ENCODE measurements at regions not wholly inside any gene's neighbourhood (a gene's known extent, or its start where the extent isn't known, plus 50 kb on each side); places are given as distances from the start of the nearest gene placed in this dataset.

DNA sequence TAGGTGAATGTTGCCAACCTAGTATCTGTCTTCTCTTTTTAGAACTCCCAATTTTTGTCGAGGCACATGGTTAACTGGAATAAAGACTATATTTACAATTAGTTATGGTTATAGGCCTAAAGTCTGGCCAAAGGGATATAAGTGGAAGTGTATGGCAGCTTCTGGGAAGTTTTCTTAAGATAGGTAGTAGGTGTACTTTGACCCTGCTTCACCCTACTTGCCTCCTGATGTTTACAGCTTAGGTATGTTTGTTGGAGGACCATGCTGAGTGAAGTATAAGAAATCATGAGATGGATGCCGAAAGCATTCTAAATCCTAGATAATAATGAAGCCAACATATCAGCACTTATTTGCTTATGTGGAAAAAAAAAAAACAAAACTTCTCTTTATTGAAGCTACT lies 272.1 kb downstream of the S1PR1 start:
- TF ChIP-seq CTCF (IDR thresholded peaks at IDR 0.05): no peak
- H3K36me3 Mint-ChIP-seq (ENCODE audit: unreplicated experiment): no peaks in the 10 kb centered on the region
- H3K4me3 Mint-ChIP-seq (ENCODE audit: unreplicated experiment): no peak overlapping the region
- H3K9me3 Mint-ChIP-seq (ENCODE audit: unreplicated experiment): no peaks in the 10 kb centered on the region
- H3K27me3 Mint-ChIP-seq (ENCODE audit: unreplicated experiment): peaks cover 3% of the 10 kb centered on the region
- no peaks in the 10 kb centered on the region for H3K4me1 Mint-ChIP-seq (ENCODE audit: unreplicated experiment)
- no peak for DNase-seq (ENCODE audit: extremely low spot score, unreplicated experiment)
- H3K27ac Mint-ChIP-seq (ENCODE audit: unreplicated experiment): no peak overlapping the region

DNA sequence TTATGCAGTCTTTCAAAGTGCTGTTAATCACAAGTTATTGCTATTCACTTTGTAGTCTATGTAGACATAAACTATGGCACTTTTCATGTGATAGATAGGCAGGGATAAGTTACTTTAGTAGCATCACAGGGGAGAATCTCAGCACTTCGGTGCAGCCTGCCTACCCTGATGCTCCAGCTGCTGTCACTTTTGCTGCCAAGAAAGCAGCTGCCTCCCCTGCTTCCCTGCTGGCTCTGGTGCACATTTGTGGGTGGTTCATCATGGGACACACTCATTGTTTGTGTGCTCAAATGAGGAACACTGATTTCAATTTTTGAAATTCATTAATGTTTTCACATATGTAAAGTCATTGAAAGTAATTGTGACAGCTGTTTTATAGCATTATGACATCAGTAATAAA lies 272.6 kb downstream of the S1PR1 start:
- no peak overlapping the region for H3K4me3 Mint-ChIP-seq (ENCODE audit: unreplicated experiment)
- TF ChIP-seq CTCF (IDR thresholded peaks at IDR 0.05): no peak

DNA sequence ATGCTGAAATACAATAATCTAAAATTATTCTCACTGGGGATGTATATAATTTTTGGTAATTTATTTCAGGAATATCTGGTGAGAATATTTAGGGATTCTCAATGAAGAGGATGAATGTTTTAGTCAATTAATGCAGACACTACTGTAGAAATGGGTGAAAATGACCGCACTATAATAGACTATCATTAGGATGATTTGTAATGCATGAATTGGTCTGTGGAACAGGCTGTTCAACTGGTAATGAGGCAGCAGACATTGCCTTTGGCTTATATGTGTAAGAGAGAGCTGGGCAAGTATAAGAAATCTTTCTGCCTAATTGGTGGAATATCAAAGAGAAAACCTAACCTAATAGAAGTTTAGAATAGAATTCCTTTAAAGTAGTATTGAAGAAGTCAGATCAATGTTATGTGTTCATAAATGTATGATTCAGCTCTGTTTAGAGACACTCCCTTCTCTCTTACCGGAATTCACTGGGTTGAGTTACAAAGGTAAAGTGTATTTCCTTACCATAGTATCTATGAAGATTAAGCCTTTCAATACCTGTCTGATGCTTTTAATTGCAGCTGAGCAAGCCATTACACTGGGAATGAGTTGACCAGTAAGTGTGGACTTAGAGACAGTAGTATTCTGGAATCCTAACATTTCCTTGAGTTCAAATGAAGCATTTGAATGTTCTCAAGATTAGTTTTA lies 274.5 kb downstream of the S1PR1 start:
- H3K9me3 Mint-ChIP-seq (ENCODE audit: unreplicated experiment): no peaks in the 10 kb centered on the region
- no peaks in the 10 kb centered on the region for H3K4me1 Mint-ChIP-seq (ENCODE audit: unreplicated experiment)
- TF ChIP-seq CTCF (IDR thresholded peaks at IDR 0.05): no peak
- H3K27me3 Mint-ChIP-seq (ENCODE audit: unreplicated experiment): peaks cover 5% of the 10 kb centered on the region
- H3K27ac Mint-ChIP-seq (ENCODE audit: unreplicated experiment): no peak overlapping the region
- no peak overlapping the region for H3K4me3 Mint-ChIP-seq (ENCODE audit: unreplicated experiment)
- DNase-seq (ENCODE audit: extremely low spot score, unreplicated experiment): no peak
- no peaks in the 10 kb centered on the region for H3K36me3 Mint-ChIP-seq (ENCODE audit: unreplicated experiment)

More for the DNA sequence above, 272.6 kb downstream of the S1PR1 start:
- H3K27me3 Mint-ChIP-seq (ENCODE audit: unreplicated experiment): peaks cover 3% of the 10 kb centered on the region
- H3K36me3 Mint-ChIP-seq (ENCODE audit: unreplicated experiment): no peaks in the 10 kb centered on the region
- H3K4me1 Mint-ChIP-seq (ENCODE audit: unreplicated experiment): no peaks in the 10 kb centered on the region
- no peaks in the 10 kb centered on the region for H3K9me3 Mint-ChIP-seq (ENCODE audit: unreplicated experiment)
- DNase-seq (ENCODE audit: extremely low spot score, unreplicated experiment): no peak
- no peak overlapping the region for H3K27ac Mint-ChIP-seq (ENCODE audit: unreplicated experiment)

GRCh38 chr1:101520302-101520701 lies 283.5 kb downstream of the S1PR1 start:
- no peaks in the 10 kb centered on the region for H3K4me1 Mint-ChIP-seq (ENCODE audit: unreplicated experiment)
- H3K27me3 Mint-ChIP-seq (ENCODE audit: unreplicated experiment): peaks cover 24% of the 10 kb centered on the region
- no peak overlapping the region for H3K27ac Mint-ChIP-seq (ENCODE audit: unreplicated experiment)
- no peaks in the 10 kb centered on the region for H3K36me3 Mint-ChIP-seq (ENCODE audit: unreplicated experiment)
- no peaks in the 10 kb centered on the region for H3K9me3 Mint-ChIP-seq (ENCODE audit: unreplicated experiment)
- no peak for DNase-seq (ENCODE audit: extremely low spot score, unreplicated experiment)
- no peak overlapping the region for H3K4me3 Mint-ChIP-seq (ENCODE audit: unreplicated experiment)
- peak; percentile 72 for TF ChIP-seq CTCF (IDR thresholded peaks at IDR 0.05)

- Mint-ChIP-seq H3K27me3 (ENCODE audit: unreplicated experiment) (peaks cover 20% of the 10 kb centered on the region), H3K4me3 (ENCODE audit: unreplicated experiment) (no peak overlapping the region), H3K9me3 (ENCODE audit: unreplicated experiment) (no peaks in the 10 kb centered on the region), H3K4me1 (ENCODE audit: unreplicated experiment) (no peaks in the 10 kb centered on the region), H3K36me3 (ENCODE audit: unreplicated experiment) (no peaks in the 10 kb centered on the region), H3K27ac (ENCODE audit: unreplicated experiment) (no peak overlapping the region)
- TF ChIP-seq CTCF (IDR thresholded peaks at IDR 0.05): no peak
- no peak for DNase-seq (ENCODE audit: extremely low spot score, unreplicated experiment)
Observed at GRCh38 chr1:101522486-101522885, 285.7 kb downstream of the S1PR1 start.

All from osteocyte (in vitro differentiated cells).